ENCODE measurements at regions not wholly inside any gene's neighbourhood (a gene's known extent, or its start where the extent isn't known, plus 50 kb on each side); places are given as distances from the start of the nearest gene placed in this dataset.

GRCh38 chr13:65026505-65026904, 2203.6 kb downstream of the PCDH9 start:
- TF ChIP-seq, protein P1, sequence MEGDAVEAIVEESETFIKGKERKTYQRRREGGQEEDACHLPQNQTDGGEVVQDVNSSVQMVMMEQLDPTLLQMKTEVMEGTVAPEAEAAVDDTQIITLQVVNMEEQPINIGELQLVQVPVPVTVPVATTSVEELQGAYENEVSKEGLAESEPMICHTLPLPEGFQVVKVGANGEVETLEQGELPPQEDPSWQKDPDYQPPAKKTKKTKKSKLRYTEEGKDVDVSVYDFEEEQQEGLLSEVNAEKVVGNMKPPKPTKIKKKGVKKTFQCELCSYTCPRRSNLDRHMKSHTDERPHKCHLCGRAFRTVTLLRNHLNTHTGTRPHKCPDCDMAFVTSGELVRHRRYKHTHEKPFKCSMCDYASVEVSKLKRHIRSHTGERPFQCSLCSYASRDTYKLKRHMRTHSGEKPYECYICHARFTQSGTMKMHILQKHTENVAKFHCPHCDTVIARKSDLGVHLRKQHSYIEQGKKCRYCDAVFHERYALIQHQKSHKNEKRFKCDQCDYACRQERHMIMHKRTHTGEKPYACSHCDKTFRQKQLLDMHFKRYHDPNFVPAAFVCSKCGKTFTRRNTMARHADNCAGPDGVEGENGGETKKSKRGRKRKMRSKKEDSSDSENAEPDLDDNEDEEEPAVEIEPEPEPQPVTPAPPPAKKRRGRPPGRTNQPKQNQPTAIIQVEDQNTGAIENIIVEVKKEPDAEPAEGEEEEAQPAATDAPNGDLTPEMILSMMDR (conservative IDR thresholded peaks at IDR 0.05), result no peak
- no peak for TF ChIP-seq ZFX (IDR thresholded peaks at IDR 0.05)

All from C4-2B (cell line).